Mucosa of gallbladder (tissue), 1 donor: ENCODE measurements at regions not wholly inside any gene's neighbourhood (a gene's known extent, or its start where the extent isn't known, plus 50 kb on each side); places are given as distances from the start of the nearest gene placed in this dataset.

Experiments used
- DNase-seq: peaks from one replicate; pipeline ENCODE4 v3.0.0-alpha.2; 2020; ENCODE audit warnings: low spot score
- donor health status: DM: no; HTN: no; CAD: no.

DNA sequence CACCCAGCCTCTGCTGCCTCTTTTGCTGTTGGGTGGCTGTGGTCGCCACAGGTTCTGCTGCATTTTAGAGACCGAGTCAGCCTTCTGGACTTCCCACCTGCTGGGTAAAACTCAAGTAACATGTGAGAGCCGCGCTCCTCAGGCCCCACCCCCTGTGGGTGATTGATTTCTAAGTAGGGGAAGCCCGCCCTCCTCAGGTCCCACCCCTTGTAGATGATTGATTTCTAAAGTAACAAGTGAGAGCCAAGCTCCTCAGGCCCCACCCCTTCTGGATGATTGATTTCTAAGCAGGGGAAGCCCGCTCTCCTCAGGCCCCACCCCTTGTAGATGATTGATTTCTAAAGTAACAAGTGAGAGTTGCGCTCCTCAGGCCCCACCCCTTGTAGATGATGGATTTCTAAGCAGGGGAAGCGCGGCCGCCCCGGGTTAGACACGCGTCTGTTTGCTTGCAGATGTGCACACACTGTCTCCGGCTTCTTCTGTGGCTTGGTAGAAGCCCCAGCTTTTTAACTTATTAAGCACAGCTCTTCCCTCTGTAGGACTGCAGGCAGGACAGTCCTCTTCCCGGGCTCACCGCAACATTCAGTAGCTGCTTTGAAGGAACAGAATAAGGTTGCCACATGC lies 83.4 kb downstream of the FAM43A start:
- peak; percentile 93 for DNase-seq

DNA sequence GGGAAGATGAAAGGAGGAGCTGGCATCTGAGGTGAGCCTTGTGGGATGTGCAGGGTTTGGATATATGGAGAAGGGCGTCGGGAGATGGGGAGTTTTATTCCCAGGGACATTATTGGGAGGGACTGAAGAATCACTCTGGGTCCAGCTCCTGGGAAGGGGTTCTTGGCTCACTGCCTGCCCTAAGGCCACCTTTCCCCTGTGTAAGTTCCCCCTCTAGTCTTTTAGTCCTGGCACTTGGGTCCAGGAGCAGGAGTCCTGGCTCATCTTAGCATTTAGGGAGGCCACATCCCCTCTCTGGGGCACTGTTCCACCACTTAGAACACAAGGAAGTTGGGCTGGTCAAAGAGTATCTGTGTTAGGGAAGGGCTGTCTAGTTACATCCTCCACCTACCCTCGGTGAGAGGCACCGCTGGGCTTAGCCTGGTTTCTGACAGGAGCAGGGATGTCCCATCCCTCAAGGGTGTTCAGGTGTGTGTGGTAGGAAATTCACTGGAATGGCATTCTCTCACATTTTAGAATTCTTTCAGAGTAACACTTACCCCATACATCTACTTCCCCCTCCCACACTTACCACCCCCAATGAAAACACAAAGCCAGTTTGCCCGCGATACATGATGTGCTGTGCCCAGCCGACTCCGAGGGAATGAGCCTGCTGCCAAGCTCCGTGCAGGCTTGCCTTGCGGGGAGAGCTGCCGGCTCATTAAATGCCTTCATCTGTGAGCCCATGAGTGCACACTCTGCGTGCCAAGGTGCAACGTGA lies 86.7 kb downstream of the FAM43A start:
- no peak for DNase-seq

DNA sequence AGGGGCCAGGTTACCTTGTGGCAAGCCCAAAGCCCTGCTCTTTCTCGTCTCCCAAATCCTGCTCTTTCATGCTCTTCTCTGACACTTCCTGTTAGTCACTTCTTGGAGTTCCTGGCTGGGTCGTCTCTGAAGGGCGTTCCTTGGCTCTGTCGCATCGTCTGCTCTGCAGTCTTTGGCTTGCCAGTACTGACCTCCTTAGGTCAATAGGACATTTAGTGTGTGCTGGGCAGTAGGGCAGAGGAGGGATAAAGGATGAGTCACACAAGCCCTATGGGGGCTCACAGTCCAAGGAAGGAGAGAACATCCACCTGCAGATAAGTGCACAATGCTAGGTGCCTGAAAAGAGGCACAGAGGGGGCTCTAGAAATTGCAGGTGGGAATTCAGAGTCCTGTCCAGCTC lies 87.5 kb downstream of the FAM43A start:
- no peak for DNase-seq

DNA sequence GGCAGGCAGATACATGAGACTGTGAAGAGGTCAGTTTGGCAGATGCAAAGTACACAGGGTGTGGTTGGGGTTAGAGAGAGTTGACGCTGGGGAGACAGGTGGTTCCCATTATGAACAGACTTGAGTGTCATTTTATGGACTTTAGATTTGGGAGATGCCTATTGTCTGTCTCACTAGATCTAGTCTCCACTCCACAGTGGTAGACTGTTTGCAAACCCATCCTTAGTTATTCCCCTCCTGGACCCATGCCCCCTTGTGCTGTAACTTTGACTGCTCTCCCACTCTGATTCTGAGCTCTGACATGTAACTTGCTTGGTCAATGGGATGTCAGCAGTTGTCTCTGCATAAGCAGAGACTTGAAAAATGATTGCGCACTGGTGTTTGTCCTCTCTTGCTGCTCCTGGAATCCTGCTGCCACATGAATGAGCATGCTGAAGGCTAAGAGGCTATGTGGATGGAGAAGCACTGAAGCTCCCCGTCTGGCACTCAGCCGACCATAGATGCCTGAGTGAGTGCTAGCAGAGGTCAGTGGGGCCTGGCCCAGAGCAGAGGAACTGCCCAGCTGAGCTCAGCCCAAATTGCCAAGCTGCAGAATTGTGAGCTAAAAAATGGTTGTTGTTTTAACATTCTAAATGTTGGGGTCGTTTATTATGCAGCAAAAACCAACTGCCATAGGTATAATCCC lies 88.2 kb downstream of the FAM43A start:
- no peak for DNase-seq

DNA sequence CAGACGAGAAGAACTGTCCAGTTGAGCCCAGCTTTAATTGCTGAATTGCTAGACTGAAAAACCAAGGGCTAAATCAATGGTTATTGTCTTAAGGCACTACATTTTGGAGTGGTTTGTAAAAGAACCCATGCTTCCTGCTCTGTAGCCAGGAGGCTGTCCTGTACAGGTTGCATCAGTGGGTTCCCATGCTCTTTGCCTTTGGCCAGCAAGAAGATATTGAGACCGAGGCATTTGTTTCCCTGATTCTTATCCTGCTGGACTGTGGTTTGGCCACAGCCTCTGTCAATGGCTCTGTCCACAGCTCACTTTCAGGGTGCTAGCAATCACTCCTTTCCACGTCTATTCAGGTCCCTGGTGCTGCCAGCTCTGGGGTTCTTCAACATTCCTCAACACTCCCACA lies 89.6 kb downstream of the FAM43A start:
- DNase-seq, result no peak

DNA sequence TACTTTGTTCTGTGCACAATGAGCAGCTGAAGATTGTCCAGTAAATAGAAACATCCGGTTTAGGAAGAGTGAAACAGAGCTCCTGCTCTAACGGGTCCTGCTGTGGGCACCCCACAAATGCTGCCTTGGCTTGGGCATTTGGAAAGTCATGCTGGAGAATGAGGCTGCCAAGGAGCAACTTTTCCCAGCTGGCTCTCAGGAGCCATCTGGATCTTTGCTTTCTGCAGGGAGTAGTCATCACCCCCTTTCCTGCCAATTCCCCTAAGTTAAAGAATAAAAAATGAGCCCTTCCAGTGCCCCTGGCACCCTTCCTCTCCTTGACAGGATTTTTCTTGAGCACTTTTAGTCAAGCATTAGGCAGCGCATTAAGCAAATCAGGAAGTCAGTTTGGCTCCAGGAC lies 90.0 kb downstream of the FAM43A start:
- no peak for DNase-seq

DNA sequence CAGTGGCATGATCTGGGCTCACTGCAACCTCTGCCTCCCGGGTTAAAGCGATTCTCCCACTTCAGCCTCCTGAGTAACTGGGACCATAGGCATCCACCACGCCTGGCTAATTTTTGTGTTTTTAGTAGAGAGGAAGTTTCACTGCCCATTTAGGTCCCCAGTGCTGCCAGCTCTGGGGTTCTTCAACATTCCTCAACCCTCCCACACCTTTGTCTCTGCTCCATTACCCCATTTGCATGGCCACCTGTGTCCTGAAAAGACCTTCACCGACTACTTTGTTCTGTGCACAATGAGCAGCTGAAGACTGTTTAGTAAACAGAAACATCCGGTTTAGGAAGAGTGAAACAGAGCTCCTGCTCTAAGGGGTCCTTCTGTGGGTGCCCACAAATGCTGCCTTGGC lies 92.0 kb downstream of the FAM43A start:
- no peak for DNase-seq

DNA sequence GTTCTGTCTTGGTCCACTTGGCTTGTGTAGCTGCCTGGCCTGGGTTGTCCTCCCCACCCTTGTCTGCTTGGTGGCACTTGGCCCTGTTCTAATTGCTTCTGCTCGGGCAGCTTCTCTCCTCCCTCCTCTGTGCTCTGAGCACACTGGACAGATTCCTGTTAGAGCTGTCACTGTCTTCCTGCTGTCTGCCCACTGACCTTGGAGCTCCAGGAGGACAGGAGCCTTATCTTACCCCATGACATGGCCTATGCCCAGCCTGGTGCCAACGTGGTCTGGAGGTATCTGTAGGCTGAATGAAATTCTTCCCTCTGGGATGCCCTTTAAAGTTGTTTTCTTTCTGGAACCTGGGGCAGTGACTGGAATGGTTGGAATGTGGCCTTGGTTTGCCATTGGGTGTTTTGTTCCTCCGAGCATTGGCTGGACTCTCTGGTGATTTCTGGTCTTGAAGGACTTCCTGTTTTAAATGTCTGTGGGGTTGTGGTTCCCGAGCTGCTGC lies 94.1 kb downstream of the FAM43A start:
- DNase-seq, result no peak

DNA sequence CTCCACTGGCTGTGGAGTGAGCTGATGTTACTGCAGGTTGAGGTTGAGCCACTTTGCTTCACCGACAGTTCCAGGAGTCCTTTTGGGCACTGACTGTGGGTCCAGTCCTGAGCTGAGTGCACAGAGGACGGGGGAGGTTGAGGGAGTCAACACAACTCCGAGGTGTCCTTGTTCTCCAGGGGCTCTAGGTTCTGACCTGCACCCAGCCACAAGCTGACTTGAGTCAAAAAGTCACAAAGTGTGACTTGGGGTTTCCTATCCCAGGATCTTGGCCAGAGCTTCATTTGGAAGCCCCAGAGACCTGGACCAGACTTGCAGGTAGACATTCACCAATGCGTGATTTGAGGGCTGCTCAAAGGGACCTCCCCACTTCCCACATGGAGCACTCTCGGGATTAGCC lies 95.0 kb downstream of the FAM43A start:
- no peak for DNase-seq

DNA sequence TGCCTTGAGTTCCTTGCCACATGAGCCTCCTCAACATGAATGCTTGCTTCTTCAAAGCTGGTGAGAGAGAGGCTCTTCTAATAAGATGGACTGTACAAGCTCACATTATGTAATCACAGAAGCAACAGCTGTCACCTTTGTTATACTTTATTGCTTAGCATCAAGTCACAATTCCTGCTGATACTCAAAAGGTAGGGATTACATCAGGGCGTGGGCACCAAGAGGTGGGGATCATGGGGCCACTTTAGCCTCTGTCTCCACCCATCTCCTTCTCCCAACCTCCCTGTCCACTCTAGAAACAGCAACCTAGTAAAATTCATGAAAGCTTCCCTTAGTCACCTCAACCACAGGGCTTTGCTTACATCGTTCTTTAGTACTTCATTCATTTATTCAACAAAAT lies 95.9 kb downstream of the FAM43A start:
- no peak for DNase-seq

DNA sequence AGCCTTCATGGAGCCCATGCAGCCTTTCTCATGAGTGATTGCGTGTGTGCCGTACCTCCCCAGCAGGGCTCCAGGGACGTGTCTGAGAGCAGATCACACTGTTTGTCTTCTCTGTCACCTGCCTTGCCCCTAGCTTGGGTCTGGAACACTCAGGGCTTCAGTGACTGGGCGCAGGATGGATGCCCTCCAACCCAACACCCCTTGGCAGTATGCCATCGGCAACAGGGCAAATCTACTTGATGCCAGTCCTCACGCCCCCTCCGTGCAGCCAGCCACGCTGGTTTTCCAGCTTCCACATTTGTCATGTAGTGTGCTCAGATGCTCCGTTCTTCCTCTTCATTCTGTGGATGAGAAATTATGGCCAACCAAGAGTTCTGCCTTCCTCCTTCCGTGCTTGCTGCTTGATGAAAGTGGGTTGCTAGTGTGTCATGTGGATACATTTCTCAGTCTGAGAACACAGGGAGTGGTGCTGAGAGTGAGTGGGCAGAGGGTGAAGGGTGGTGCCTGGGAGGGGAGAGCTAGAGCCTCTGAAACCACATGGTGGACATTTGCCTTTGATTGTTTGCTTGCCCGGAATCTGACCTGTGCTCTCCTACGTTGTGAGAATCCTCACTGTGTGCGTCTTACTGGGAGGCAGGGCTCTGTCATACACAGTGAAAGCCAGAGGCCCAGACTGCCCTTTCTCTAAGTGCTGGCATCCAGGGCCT lies 97.2 kb downstream of the FAM43A start:
- DNase-seq, result no peak

DNA sequence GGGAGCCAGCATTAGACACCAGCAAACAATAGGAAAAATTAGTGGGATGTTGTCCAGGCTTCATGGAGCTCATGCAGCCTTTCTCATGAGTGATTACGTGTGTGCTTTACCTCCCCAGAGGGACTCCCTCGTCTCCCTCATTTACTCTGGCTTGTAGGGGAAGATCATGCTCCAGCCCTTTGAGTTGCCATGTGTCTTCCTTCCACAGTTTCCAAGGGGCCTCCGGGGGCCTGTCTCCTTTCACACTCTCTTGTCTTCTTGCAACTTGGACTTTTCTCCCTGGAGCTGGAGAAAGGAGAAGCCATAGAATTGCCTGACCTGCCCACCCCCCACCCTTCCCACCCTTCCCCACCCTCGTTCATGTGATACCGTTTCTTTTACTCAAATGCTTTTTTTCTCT lies 98.7 kb downstream of the FAM43A start:
- no peak for DNase-seq

DNA sequence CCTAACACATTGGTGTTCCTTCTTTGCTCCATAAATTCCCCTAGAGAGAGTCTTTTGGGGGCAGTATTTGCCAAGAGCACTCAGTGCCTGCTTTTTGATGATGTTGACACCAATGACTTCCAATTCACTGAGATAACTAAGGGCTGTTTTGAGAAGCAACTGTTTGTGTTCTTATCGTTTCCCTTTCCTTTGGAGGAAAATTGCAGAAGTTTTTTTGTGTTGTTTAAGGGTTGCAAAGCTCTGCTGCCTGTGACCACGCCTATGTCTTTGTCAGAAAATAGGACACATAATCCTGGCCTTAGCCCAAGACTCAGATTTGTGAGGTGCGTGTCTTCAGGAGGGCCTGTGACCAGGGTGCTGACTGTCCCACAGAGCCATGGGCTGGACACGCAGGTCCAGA lies 99.6 kb downstream of the FAM43A start:
- no peak for DNase-seq

DNA sequence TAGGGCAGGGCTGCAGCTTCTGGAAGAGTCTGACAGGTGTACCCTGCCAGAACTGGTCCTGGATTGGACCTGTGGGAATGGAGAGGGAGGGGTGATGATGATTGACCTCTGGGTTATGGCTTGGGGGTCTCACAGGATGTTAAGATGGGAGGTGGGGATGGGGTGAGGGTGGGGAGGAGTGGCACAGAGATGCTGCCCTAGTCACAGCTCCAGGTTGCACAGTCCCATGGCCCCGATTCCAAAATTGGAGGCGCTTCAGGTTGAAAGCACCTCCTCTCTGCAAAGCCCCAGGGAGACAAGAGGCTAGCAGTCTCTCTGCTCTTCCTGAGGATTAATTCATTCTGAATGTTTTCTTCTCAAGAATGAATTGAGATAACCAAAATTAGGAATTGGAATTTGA lies 101.4 kb downstream of the FAM43A start:
- DNase-seq, result no peak

DNA sequence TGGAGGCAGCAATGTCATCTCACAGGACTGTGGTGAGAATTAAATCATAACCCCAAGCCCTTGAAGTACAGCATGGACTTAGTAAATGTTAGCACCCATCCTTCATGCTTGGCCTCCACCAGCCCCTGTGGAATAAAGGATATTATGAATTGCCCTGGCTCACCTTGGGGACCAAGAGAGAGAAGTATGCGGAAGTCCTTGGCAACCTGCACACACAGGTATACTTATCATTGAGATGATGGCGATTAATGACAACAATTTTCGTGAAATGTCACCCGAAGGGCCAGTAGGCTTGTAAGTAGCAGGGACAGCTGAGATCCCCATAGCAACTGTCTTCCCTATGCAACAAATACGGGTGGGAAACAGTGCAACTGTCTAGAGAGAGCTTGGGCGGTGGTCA lies 102.0 kb downstream of the FAM43A start:
- no peak for DNase-seq

DNA sequence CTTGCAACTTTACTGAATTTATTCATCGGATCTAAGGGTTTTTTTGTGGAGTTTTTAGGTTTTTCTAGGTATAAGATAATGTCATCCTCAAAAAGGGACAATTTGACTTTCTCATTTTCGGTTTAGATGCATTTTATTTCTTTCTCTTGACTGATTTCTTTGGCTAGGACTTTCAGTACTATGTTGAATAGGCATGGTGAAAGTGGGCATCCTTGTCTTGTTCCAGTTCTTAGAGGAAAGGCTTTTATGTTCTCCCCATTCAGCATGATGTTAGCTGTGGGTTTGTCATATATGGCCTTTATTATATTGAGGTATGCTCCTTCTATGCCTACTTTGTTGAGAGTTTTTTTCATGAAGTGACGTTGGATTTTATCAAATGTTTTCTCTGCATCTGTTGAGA lies 106.7 kb downstream of the FAM43A start:
- no peak for DNase-seq

DNA sequence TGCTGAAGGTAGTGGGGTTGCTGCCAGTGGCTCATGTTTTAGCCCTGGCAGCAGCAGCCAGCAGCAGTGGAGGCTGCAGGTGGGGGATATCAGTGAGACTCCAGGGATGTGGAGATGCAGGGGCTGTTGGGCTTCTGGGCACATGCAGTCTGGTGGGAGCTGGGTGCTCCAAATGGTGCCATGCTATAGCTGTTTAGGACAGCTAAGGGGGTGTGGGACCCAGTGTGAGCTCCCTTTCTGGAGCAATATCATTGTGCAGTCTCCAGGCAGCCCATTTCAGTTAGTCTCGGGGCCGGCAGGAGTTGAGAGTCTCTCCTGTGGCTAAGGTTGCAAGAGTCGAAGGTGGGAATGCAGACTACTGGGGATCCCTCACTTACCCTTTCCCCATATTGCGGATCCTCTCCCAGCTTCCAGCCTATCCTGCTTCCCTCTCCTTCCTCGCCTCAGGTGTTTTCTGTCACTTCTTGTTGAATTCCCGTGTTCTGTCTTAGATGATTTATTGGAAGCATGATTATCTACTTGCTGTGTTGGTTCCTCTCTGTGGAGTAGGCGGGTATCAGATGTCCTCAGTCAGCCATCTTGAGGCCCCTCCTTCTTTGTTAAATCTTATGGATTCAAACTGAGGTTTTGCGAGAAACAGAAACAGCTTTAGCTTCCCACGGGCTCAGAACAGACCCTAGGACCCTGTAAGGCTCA lies 112.0 kb downstream of the FAM43A start:
- no peak for DNase-seq

DNA sequence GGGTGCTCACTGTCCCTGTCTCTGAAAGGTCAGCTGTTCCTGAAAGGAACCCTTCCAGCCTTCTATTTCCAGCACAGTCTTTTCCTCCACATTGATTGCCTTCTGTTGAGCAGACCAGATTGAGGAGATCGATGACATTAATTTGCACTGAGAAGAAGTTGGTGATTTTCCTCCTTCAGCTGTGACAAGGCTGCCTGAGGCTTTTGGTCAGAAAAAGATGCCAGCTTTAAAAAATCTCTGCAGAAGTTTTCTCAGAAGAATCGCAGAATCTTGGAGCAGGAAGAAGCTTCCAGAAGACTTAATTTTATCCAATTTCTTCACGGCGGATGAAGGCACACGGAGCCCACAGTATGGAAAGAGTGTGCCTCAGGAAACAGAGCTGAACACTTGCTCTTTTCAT lies 112.8 kb downstream of the FAM43A start:
- no peak for DNase-seq

DNA sequence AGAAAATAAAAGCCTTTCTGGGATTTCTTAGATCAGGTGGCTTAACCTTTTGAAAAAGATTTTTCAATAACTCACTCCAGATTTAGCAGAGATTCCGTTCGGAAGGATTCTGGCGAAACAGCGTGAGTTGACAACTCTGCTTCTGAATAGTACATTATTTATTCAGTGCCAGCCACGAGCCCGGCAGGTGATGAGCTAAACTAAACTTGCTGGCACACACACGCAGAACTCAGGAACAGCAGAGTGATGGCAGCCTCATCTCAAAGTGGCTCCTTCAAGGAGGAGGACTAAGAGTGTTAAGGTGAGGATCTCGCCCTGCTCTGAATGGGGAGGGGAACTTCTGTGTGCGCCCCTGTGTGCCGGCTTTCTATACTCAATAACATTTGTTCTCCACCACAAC lies 114.3 kb downstream of the FAM43A start:
- no peak for DNase-seq

DNA sequence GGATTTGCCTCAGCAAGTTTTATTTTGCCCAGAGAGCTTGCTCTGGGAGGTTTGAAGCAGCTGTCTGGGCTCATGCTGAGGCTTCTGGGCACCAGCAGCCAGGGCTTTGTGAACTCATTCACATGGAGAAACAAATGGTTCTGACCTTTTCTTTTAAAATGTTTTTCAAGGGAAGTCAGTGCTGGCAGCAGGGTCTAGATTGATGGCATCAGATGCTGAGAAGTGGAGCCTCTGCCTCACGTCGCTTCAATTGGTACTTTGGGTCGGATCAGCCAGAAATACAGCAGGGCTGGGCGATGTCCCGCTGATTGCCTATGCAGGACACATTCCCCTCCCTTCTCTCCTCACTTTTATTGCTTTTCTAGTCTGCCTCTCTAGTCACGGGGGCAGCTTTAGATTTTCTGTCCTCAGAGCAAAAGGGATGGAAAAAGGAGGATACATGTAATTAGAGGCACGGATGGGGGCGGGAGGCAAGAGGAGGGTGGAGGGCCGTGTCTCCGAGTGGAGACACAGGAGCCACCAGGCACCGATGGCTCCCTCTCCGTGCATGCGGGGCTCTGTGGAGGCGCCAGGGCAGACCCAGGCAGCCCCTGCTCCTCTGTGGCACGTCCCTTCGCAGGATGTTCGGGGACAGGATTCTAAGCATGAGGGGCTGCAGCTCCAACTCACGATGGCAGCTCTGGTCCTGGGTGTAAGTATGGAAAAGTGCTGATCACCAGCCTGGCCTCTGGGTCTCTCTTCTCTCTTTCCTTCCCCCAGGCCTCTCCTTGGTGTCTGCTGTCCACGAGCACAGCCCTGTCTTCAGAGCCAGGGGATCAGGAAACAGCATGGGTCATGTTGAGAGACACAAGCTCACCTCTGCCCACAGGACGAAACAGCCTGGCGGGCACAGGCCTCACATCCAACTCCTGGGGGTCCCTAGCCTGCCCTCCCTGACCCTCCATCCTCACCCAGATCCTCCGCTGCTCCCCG lies 116.1 kb downstream of the FAM43A start:
- no peak for DNase-seq

DNA sequence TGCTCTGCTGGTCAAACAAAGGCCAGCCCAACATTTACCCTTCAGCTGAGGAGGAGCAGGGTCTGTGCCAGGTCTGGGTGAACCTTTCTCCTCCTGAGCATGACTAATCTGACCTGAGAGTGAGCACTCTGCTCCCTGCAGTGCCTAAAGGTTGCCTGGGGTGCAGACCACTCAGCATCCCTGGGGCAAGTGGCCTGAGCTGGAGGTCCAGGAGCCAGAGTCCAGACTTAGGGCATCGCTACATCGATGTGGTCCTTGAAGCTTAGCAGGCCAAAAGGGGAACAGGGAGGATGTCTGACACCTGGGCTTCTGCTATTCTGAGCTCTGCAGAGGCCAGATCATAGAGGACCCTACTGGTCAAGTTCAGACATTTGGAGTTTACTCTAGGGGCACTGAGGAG lies 119.1 kb downstream of the FAM43A start:
- DNase-seq, result no peak
